Karpas-422 (cell line): ENCODE measurements at regions not wholly inside any gene's neighbourhood (a gene's known extent, or its start where the extent isn't known, plus 50 kb on each side); places are given as distances from the start of the nearest gene placed in this dataset.
"Not testable (repeated sequence)": the region's sequence is repeated elsewhere in the genome, so short reads cannot be mapped to it uniquely, and the experiment has no call there.

Source experiments
- DNase-seq: peaks from one replicate; pipeline ENCODE4 v3.0.0-alpha.2; 2015
- H2AFZ ChIP-seq: fragments of 200-600 bp; sonication (generic); 2 replicates; pipeline ENCODE4 v1.6.1; 2014; ENCODE audit warnings: antibody characterized with exemption, low read length, mixed read lengths
- H3K27ac ChIP-seq: fragments of 200-600 bp; sonication (generic); 2 replicates; pipeline ENCODE4 v1.5.1; 2014; ENCODE audit warnings: mild to moderate bottlenecking, low read length, moderate library complexity
- H3K27me3 ChIP-seq: fragments of 200-600 bp; sonication (generic); 2 replicates; pipeline ENCODE4 v1.6.1; 2014; ENCODE audit warnings: low read length, mixed read lengths
- H3K36me3 ChIP-seq: fragments of 200-600 bp; sonication (generic); 2 replicates; pipeline ENCODE4 v1.6.1; 2014; ENCODE audit warnings: low read length, mixed read lengths; ENCODE audit not compliant: insufficient read depth
- H3K4me1 ChIP-seq: fragments of 200-600 bp; sonication (generic); 2 replicates; pipeline ENCODE4 v1.6.1; 2014; ENCODE audit warnings: mild to moderate bottlenecking, low read length, mixed read lengths
- H3K4me2 ChIP-seq: fragments of 200-600 bp; sonication (generic); 2 replicates; pipeline ENCODE4 v1.6.1; 2014; ENCODE audit warnings: low read length, low read depth, mild to moderate bottlenecking; ENCODE audit not compliant: poor library complexity, severe bottlenecking
- H3K4me3 ChIP-seq: fragments of 200-600 bp; sonication (generic); 2 replicates; pipeline ENCODE4 v1.5.1; 2014; ENCODE audit warnings: mild to moderate bottlenecking, antibody characterized with exemption, low read length, mixed read lengths
- H3K79me2 ChIP-seq: fragments of 200-600 bp; sonication (generic); 2 replicates; pipeline ENCODE4 v1.6.1; 2014; ENCODE audit warnings: mild to moderate bottlenecking, low read length, mixed read lengths
- H3K9ac ChIP-seq: fragments of 200-600 bp; sonication (generic); 2 replicates; pipeline ENCODE4 v1.6.0; 2014; ENCODE audit warnings: low read length
- H3K9me2 ChIP-seq: fragments of 200-600 bp; sonication (generic), shearing (Covaris generic); replicated peaks from 2 replicates; pipeline ENCODE4 v1.6.0; 2014; ENCODE audit warnings: mild to moderate bottlenecking, low read length, moderate library complexity; ENCODE audit not compliant: insufficient read depth
- H3K9me3 ChIP-seq: fragments of 300-700, 200-600 bp; sonication (generic); 2 replicates; pipeline ENCODE4 v1.6.1; 2014; ENCODE audit warnings: low read length, mixed read lengths
- H4K20me1 ChIP-seq: fragments of 200-600 bp; sonication (generic); 2 replicates; pipeline ENCODE4 v1.6.1; 2014; ENCODE audit warnings: mild to moderate bottlenecking, antibody characterized with exemption, low read length, low read depth; ENCODE audit not compliant: insufficient read depth

GRCh38 chr1:24247337-24247736, 60.2 kb upstream of the IFNLR1 start:
- not testable (repeated sequence) for H3K79me2 ChIP-seq, H3K4me1 ChIP-seq, DNase-seq, H3K27ac ChIP-seq, H3K9me2 ChIP-seq, H3K9me3 ChIP-seq, H3K4me2 ChIP-seq, H3K27me3 ChIP-seq, H2AFZ ChIP-seq, H3K4me3 ChIP-seq, H4K20me1 ChIP-seq, H3K9ac ChIP-seq, H3K36me3 ChIP-seq

DNA sequence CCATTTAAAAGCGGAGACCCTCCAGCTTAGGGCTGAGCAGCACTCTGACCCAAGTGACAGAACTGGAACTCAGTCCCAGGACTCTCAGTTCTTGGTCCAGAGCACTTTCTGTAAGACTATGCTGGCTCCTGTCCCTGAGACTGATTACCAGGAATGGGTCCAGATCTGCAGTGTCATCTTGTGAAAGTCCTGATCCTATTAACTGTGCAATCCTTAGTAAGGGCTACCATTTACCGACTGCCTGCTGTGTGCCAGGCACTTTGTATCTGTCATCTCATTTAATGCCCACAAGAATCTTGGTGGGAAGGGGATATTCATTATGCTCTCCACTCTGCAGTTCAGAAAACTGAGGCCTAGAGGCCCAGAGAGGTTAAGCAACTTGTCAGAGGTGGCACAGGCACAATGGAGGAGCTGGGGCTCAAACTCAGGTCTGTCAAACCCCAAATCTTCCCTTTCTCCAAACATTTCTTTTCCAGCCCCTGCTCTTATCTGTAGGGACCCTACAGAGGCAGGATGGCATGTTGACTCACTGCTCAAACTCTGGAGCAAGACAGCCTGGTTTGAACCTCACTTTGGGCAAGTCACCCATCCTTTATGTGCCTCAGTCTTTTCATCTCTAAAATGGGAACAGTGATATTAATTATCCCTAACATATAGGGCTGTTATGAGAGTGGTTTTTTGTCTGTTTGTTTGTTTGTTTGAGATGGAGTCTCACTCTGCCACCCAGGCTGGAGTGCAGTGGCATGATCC, 57.6 kb upstream of the IFNLR1 start:
- Histone ChIP-seq H3K4me3 (no peak overlapping the region), H3K9me3 (no peaks in the 10 kb centered on the region), H3K79me2 (no peaks in the 10 kb centered on the region), H3K9me2 (no peaks in the 10 kb centered on the region), H3K27ac (no peak overlapping the region), H3K27me3 (no peaks in the 10 kb centered on the region), H3K9ac (no peak overlapping the region), H3K4me2 (no peak overlapping the region), H3K4me1 (no peaks in the 10 kb centered on the region), H3K36me3 (no peaks in the 10 kb centered on the region), H2AFZ (no peak overlapping the region), H4K20me1 (no peaks in the 10 kb centered on the region)
- no peak for DNase-seq

DNA sequence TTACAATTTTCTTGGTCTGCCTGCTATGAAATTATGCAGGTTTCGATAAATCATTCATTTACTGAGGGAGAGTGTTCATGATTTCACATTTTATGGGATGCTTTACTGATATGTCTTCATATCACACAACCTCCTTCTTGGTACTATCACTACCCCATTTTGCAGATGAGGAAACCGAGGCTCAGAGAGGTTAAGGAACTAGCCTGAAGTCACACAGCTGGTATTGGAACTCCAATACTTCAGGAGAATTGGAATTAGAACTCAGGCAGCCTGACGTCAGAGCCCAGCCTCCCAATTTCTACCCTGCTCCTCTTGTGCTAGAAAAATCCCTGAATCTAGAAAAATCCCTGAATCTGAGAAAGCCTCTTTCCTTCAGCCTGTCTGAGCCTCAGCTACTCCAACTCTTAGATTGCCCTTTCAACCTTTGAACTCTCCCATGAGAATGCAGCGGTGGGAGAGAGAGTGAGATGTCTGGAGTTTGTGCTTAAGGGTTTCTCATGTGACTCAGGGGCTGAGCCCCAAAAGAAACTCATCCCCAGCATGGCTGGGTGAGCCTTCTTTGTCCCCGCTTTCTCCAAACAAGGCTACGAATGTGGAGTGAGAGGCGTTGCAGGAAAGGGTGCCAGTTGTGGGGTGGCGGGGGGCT, 50.8 kb upstream of the IFNLR1 start:
- Histone ChIP-seq H3K4me1 (no peaks in the 10 kb centered on the region), H3K4me3 (no peak overlapping the region), H4K20me1 (no peaks in the 10 kb centered on the region), H3K36me3 (no peaks in the 10 kb centered on the region), H3K79me2 (no peaks in the 10 kb centered on the region), H2AFZ (no peak overlapping the region), H3K9me2 (no peaks in the 10 kb centered on the region), H3K9ac (no peak overlapping the region), H3K9me3 (no peaks in the 10 kb centered on the region), H3K4me2 (no peak overlapping the region), H3K27ac (no peak overlapping the region), H3K27me3 (no peaks in the 10 kb centered on the region)
- no peak for DNase-seq

DNA sequence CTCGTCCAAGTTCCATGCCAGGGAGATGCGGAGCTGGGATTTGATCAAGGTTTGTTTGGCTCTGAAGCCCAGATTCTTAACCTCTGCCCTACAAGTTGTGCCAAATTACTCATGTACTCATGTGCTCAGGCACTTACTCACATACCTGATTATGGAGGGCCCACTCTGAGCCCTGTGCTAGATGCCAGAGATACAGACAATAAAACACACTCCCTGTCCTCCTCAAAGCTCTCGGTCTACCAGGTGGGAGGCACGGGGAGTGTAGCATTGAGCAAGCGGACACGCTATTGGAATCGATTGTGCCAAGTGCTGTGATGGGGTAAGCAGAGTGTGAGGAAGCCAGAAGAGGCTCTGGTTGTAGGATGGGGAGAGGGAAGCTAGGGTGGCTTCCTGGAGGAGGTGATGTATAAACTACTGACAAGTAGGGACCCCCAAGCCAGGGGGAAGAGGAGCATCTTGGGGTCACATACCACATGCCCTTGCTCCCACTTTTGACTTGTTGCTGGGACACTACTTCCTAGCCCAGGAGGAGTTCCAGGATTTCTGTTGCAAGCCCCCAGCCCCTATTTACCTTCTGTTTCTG, 49.8 kb upstream of the IFNLR1 start:
- H3K4me1 ChIP-seq = no peaks in the 10 kb centered on the region
- no peak overlapping the region for H3K27ac ChIP-seq
- H3K4me2 ChIP-seq = no peak overlapping the region
- no peaks in the 10 kb centered on the region for H3K79me2 ChIP-seq
- H3K27me3 ChIP-seq = no peaks in the 10 kb centered on the region
- H3K9ac ChIP-seq = no peak overlapping the region
- no peaks in the 10 kb centered on the region for H3K36me3 ChIP-seq
- H2AFZ ChIP-seq = no peak overlapping the region
- H3K4me3 ChIP-seq = no peak overlapping the region
- no peaks in the 10 kb centered on the region for H3K9me3 ChIP-seq
- no peaks in the 10 kb centered on the region for H4K20me1 ChIP-seq
- no peak for DNase-seq
- no peaks in the 10 kb centered on the region for H3K9me2 ChIP-seq
